GM19043 (cell line): ENCODE measurements at regions not wholly inside any gene's neighbourhood (a gene's known extent, or its start where the extent isn't known, plus 50 kb on each side); places are given as distances from the start of the nearest gene placed in this dataset.
"Not testable (repeated sequence)": the region's sequence is repeated elsewhere in the genome, so short reads cannot be mapped to it uniquely, and the experiment has no call there.

Experiments used
- ATAC-seq: cut with Tn5 transposase; IDR thresholded peaks from one replicate; pipeline ENCODE4 v1.9.1; 2021; ENCODE audit warnings: low read depth; ENCODE audit not compliant: unreplicated experiment

DNA sequence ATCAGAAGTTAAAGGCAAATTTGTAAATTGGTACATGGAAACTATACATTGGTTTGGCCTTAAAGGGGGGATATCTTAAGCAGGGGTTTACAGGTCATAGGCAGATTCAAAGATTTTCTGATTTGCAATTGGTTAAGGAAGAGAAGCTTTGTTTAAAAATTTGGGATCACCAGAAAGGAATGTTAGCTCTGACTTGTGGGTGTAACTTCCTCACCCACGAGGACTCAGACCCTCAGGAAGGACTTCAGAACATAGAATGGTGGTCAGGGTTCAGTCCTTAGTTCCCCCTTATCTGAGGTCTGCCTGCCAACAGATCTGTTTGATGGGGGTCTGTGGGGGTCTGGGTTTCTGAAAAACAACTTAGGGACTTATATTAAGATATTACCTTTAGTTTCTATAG is 427.4 kb upstream of the DIPK2B start:
- no peak for ATAC-seq

DNA sequence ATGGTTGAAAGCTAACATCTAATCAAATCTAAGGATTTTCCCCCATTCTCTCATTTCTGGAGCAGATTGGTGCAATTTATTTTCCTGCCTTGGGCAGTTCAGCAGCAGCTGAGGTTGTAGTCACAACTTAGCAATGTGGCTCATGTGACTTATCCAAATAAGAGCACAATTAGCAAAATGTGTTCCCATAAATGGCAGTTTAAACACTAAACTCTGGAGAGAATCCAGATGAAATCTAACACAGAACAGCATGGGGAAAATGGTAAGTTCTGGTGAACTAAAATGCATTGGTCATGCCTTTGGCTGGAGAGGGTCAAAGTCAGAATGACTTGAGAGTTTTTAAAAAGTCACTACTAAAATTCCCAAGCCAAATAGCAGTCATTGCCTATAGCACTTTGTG is 422.6 kb upstream of the DIPK2B start:
- no peak for ATAC-seq

DNA sequence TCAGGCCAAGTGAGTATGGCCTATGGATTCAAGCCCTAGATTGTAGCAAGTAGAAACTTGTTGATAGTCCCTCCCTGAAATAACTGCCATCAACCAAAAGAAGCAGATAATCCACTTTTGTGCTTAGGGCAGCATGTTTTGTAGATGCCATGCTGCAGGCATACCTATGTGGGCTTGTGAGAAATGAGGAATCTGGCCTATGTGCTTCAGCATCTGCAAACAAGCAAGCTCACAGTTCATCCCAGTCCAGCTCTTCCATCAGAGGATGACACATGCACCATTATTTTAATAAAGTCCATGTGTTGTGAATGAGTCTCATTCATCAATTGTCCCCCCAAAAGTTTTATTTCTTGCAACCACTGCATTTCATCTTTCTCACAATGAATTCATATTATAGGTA is 421.9 kb upstream of the DIPK2B start:
- ATAC-seq, result no peak

DNA sequence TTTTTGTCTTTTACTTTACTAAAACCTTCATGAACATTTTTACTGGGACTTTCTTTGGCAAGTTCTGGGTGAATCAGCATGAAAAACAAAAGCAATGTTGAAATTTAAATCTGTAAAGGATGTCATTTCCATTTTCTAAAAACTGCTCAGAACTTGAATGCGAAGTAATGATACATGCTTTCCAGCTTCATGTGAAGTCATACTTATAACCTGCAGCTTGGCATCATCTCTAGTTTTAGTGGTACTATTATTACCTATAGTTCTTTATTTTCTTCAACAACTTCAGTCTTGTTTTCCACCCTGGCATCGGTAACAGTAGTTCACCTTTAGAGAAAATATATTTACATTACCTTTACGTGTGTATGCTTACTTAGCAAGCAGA is 421.4 kb upstream of the DIPK2B start:
- no peak for ATAC-seq

DNA sequence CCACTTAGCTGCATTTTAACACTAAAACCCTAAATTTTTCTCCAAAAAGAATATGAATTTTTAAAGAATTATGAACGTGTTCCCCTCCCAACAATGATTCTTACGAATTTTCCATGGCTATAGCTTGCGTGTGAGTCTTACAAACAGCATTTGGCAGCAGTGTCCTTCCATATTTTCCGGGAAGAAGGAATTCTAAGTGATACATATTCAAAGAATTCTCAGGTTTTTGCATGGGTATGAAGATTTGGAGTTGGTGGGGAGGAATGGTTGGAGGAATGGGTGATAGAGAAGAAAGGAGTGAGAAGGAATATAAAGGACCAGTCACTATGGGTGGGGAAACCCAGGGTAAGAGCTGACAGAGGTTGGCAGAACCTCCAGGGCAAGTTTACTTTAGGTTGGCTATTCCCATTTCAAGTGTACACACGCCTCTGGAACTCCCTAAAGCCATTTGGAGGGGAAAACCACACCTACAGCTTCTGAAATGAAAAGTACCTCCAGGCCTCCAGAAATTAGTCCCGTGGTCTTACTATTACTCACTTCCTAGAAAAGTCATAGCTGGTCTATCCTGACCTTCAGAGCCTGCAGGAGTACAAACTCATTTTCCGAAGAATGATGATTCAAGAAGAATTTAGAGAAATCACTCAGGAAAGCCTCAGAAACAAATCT is 420.8 kb upstream of the DIPK2B start:
- ATAC-seq, result no peak

DNA sequence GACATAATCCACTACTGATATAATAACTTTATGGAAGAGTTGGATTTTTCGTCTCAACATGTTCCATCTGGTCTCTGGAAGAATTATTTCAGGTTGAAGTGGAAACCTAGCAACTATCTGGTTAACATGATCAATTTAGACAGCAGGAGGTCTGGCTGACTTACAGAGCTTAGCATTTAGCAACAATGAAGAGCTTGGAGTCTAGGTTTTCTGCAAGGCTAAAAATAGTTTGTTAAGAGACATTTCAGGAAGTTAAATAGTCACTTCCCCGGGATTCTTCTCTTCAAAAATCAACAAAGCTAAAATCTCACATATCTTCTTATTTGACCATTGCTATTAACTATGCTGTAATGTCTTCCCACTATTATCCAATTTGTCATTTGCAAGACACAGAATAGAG is 418.6 kb upstream of the DIPK2B start:
- ATAC-seq, result no peak

DNA sequence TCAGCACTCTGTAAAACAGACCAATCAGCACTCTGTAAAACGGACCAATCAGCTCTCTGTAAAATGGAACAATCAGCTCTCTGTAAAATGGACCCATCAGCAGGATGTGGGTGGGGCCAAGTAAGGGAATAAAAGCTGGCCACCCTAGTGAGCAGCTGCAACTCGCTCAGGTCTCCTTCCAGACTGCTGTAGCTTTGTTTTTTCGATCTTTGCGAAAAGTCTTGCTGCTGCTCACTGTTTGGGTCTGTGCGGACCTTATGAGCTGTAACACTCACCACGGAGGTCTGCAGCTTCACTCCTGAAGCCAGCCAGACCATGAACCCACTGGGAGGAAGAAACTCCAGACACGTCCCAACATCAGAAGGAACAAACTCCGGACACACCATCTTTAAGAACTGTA is 414.9 kb upstream of the DIPK2B start:
- not testable (repeated sequence) for ATAC-seq

DNA sequence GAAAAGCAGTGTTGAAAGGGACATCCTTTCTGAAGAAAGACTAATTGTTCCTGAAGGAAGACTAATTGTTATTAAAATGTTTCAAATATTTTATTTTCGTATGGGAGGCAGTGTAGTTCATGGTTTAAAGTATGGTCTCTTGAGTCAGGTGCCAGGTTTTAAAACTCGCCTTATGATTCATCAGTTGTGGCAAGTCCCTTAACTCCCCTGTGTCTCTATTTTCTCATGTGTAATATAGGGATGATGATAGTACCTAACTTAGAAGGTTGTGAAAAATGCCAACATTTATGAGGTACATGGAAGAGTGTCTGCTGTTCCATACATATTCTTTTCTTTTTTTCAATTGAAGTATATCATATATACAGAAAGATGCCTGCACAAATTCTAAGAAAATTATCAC is 414.2 kb upstream of the DIPK2B start:
- ATAC-seq, result no peak

DNA sequence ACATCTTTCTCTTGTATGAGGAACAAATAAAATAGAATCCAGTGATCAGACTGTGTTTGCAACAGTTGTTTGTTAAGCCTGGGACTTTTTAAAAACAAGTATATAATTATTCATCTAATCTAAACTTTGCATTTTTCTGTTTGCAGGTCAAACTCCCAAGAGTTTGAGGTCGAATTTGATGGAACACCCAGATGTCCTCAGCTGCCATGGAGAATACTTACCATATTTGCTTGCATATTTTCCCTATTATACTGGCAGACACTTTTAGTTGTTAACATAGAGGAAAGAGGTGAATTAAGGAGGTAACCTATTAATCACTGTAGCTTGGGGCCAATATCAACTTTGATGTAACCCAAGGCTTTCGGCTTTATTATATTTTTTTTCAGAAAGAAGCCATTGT is 401.5 kb upstream of the DIPK2B start:
- no peak for ATAC-seq

DNA sequence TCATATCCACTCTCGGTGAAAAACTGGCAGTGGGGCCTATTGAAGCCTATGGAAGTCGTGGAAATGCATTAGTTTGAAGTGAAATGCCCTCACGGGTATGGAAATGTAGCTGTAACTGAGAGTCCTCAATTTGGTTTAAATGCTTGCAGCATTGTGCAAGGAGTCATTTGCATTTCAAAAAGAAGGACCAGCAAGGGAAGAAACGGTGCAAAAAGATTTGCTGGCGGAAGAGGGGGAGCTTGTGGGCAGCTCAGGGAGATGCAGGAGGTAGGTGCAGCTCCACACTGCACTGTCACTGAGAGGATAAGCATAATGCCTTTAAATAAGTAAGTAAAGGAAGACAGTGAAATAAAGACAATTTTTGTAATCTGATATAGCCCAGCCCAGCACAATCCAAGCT is 400.4 kb upstream of the DIPK2B start:
- no peak for ATAC-seq

DNA sequence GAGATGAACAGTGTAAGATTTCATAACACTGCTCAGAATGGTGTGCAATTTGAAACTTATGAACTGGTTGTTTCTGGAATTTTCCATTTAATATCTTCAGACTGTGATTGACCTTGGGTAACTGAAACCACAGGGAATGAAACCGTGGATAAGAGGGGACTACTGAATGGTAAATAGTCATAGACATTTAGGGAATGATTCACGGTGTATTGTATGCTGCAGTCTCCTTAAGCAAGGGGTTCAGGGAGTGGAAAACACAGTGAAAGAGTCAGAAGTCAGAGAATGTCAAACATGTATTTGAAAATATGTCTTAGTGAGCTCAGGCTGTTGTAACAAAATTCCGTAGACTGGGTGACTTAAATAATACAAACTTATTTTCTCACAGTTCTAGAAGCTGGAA is 398.2 kb upstream of the DIPK2B start:
- ATAC-seq, result no peak

DNA sequence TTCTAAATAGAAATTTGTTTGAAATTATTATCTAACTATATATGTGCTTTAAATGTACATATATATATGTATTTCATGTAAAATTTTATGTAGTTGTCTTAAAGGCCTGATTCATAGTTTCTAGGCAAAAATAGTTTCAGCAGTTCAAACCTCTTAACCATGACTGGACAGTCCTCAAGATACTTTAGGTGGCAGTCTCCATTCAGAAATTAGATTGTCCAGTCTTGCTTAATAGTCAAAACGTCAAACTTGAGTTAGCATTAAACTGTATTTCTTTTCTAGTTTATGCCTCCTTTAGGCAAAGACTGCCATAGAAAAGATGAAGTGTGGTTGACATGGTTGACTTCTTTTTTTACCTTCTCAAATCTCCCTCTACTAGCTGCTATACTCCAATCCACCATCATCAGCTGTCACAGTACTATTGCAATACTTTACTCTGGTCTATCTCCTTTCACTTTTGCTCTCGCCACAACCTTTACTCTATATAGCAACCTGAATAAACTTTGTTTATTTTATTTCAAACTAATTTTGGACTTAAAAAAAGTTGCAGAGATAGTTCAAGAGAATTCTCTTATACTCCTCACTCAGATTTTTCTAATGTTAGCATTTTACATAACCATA is 395.6 kb upstream of the DIPK2B start:
- no peak for ATAC-seq

DNA sequence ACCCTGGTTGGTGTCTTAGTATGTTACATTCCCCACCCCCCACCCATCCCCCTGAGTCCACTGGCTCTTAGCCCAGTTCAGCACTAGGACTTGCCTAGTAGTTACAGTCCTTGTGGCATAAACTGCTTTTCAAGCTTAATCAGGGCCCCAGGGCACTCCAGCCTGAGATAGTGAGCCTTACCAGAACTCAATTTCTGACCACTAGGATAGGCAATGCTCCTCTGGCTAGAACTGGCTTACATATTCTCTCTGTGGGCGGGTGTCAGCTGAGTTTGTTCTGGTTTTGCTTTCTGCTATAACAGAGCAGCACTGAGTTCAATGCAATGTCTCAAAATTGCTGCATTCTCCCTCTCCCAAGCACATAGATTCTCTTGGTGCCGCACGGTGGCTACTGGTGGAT is 391.4 kb upstream of the DIPK2B start:
- no peak for ATAC-seq

DNA sequence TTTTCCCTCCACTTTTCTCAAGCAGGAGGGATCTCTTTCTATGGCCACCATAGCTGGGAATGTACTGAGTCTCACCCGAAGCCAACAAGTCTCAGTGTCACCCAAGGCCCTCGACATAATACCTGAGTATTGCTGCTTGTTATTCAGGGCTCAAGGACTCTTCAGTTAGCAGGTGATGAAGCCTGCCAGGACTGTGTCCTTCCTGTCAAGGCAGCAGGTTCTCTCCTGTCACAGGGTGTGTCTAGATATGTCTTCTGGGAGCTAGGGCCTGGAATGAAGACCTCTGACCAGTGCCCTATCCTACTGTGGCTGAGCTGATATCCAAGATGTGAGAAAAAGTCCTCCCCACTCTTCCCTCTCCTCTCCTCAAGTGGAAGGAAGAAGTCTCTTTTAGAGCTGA is 391.0 kb upstream of the DIPK2B start:
- no peak for ATAC-seq

DNA sequence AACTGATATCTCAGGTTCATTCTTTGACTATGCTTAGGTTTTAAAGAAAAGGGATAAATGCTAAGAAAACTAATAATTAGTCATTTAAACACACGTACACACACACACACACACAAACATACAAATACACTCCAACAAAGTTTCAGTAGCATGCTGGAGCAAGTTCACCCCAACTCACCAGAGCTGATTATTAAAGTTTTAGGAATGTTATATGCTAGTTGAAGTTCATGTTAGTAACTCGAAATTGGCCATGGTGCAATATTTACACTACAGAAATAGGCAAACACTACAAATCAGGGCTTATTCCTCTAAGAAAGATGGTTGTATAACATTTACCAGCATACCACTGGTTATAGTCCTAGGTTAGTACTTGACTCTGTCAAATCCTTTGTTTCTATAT is 384.0 kb upstream of the DIPK2B start:
- ATAC-seq, result no peak

DNA sequence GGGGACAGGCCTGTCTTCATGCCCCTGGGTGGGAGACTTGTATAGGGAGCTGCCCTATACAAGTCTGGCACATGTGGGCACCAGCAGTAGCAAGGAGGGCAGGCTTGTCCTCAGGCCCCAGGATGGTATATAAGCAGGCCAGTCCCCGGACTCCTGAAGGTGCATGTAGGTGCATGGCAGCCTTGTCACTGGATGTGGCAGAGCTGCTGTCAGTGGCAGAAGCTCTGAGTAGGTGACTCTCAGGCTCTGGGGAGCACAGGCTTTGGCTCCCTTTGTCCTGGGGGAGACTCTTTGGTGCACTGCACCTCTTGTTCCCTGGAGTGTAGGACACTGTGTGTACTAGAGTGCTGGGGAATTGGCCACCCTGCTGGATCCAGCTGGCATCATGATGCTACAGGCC is 376.7 kb upstream of the DIPK2B start:
- ATAC-seq, result no peak

DNA sequence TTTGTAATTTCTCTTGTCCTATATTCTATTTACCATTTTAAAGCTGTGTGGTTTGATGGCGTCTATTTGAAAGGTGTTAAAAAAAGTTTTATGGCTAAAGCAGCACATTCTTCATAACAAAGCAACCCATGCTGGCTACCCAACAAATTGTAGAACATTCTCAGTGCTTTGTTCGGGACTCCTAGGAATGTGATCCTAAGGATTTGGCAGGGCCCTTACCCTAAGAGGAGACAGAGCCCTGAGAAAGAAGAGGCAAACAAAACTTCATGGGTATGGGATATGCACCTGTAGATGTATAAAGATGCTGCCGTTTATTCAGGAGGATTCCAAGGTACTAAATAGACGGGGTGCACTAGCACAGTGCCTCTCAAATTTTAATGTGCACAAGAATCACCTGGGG is 370.8 kb upstream of the DIPK2B start:
- no peak for ATAC-seq

DNA sequence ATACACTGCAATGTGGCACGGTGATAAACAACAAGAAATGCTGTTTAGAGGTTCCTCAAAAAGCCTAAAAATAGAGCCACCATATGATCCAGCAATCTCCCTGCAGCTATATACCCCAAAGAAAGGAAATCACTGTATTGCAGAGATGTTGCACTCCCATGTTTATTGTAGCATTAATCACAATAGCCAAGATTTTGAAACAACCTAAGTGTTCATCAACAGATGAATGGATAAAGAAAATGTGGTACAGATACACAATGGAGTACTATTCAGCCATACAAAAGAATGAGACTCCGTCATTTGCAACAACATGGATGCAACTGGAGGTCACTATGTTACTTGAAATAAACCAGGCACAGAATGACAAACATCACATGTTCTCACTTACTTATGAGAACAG is 365.8 kb upstream of the DIPK2B start:
- ATAC-seq, result no peak

DNA sequence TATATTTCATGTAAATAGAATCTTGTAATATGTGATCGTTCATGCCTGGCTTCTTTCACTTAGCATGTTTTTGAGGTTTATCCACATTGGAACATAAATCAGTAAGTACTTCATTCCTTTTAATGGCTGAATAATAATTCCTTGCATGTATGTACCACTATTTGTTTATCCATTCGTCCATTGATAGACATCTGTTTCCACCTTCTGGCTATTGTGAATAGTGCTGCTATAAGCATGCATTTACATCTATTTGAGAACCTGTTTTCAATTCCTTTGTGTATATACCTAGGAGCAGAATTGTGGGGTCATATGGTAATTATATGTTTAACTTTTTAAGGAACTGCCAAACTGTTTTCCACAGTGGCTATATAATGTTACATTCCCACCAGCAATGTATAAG is 356.7 kb upstream of the DIPK2B start:
- no peak for ATAC-seq

DNA sequence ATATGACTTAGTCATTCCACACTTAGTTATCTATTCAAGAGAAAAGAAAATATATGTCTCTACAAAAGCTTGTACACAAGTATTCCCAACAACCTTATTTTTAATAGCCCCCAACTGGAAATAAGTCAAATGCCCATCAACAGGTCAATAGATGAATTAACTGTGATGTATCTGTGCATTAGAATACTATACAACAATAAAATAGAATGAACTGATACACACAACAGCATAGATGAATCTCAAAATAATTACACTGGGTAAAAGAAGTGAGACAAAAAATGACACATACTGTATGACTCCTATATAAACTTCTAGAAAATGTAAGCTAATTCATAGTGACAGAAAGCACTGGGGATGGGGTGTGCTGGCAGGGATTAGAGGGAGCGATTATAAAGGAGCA is 354.1 kb upstream of the DIPK2B start:
- no peak for ATAC-seq

DNA sequence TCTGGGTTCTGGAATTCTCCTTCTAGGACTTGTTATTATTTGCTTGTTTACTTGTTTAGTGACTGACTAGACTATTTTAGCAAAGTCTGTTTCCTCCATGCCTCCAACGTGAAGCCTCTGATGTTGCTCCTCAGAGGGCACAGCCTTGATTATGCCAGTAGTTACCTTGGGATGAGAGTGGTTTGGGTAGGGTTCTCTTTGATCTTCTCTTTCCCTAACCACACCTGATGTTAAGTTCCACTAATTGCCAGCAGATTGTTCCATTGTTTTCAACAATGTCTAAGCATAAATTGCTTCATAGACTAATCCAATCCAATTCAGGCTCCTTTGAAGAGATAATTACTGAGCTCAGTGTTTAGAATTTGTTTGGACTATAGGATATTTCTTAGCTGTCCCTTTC is 352.7 kb upstream of the DIPK2B start:
- no peak for ATAC-seq

DNA sequence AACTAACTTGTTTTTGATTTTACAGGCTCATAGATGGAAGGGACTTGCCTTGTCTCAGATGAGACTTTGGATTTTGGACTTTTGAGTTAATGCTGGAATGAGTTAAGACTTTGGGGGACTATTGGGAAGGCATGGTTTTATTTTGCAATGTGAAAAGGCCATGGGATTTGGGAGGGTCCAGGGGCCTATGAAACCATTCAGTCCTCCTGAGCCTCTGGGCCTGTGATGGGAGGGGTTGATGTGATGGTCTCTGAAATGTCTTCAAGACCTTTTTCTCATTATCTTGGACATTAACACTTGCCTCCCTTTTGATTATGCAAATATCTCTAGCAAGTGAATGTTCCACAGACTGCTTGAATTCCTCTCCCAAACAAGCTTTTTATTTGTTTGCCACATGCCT is 346.0 kb upstream of the DIPK2B start:
- ATAC-seq, result not testable (repeated sequence)

DNA sequence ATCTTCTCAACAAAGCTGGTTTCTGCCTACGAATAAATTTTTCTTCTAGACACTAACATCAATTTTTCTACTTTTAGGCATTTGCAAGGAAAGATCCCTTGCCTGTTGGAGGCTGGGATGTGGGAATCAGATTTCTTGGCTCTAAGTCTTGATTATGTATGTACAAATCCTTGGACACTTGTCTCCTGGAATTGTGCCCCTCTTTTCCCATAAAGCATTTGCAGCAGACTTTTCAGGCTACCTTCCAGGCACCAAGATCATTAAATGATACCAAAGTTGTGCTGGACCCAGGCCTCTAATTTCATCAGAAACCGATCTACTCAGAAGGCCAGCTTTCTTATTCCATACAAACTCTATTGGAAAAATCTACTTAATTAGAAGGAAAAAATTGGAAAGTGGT is 339.5 kb upstream of the DIPK2B start:
- no peak for ATAC-seq
